ENCODE measurements at regions not wholly inside any gene's neighbourhood (a gene's known extent, or its start where the extent isn't known, plus 50 kb on each side); places are given as distances from the start of the nearest gene placed in this dataset.

GRCh38 chr12:34264110-34264509 lies 241.8 kb downstream of the ALG10 start:
- TF ChIP-seq CTCF (IDR thresholded peaks at IDR 0.05) (no peak), POLR2A (IDR thresholded peaks at IDR 0.05) (no peak), POLR2AphosphoS5 (IDR thresholded peaks at IDR 0.05; ENCODE audit: insufficient read depth in 1 of 2, low read depth in 1 of 2) (no peak)

Measured in vagina (tissue), 2 donors.